Caco-2 (cell line): ENCODE measurements at regions not wholly inside any gene's neighbourhood (a gene's known extent, or its start where the extent isn't known, plus 50 kb on each side); places are given as distances from the start of the nearest gene placed in this dataset.
A peak's percentile ranks its signal among the peaks of the same experiment; 100 is the strongest.

ENCODE experiments used
- BruUV-seq: library from RNA; stranded (reverse); fragments of 400-500 nt; replicated peaks from 2 replicates; lab custom pipeline; 2021; lab: Mats Ljungman, UMichigan
- CTCF ChIA-PET: fragments of 300-600 bp; sonication (Branson Sonifier 250); formaldehyde crosslinking; loops from one replicate; lab custom pipeline; 2022; ENCODE audit warnings: antibody characterized with exemption; lab: Charles Lee
- POLR2A ChIA-PET: fragments of 300-600 bp; sonication (Branson Sonifier 250); formaldehyde crosslinking; loops from one replicate; lab custom pipeline; 2022; ENCODE audit warnings: antibody characterized with exemption; lab: Charles Lee
- DNase-seq, 2 experiments: peaks; one replicate each; pipeline versions ENCODE4 v3.0.0 to v3.0.0-alpha.2; 2020 to 2022
- H3K27me3 ChIP-seq: replicated peaks from 2 replicates; pipeline ENCODE4 v1.6.0; 2011; ENCODE audit warnings: low read length; ENCODE audit not compliant: control insufficient read depth, insufficient read depth
- H3K36me3 ChIP-seq: 2 replicates; pipeline ENCODE4 v1.5.1; 2011; ENCODE audit warnings: low read length; ENCODE audit not compliant: control insufficient read depth, insufficient read depth
- H3K4me1 ChIP-seq: fragments of 250-450 bp; sonication (Bioruptor Pico); 2 replicates; pipeline ENCODE4 v1.5.1; 2020; ENCODE audit warnings: mild to moderate bottlenecking
- H3K4me3 ChIP-seq: 2 replicates; pipeline ENCODE4 v1.5.1; 2011; ENCODE audit warnings: low read depth, mild to moderate bottlenecking, control low read depth, low read length
- H3K9me3 ChIP-seq: fragments of 250-450 bp; sonication (Bioruptor Pico); 2 replicates; pipeline ENCODE4 v1.5.1; 2020; ENCODE audit warnings: mild to moderate bottlenecking, moderate library complexity
- H3K27ac Mint-ChIP-seq: one replicate; pipeline ENCODE4 v1.8.0; 2022; ENCODE audit warnings: mixed read lengths; ENCODE audit not compliant: unreplicated experiment
- H3K27me3 Mint-ChIP-seq: one replicate; pipeline ENCODE4 v1.8.0; 2022; ENCODE audit warnings: mixed read lengths; ENCODE audit not compliant: insufficient read depth, unreplicated experiment
- H3K36me3 Mint-ChIP-seq: one replicate; pipeline ENCODE4 v1.8.0; 2022; ENCODE audit warnings: mild to moderate bottlenecking, mixed read lengths; ENCODE audit not compliant: insufficient read depth, unreplicated experiment
- H3K4me1 Mint-ChIP-seq: one replicate; pipeline ENCODE4 v1.8.0; 2022; ENCODE audit warnings: low read depth, mixed read lengths; ENCODE audit not compliant: unreplicated experiment
- H3K4me3 Mint-ChIP-seq: one replicate; pipeline ENCODE4 v1.8.0; 2022; ENCODE audit warnings: mild to moderate bottlenecking, moderate library complexity, mixed read lengths; ENCODE audit not compliant: unreplicated experiment
- H3K9me3 Mint-ChIP-seq: one replicate; pipeline ENCODE4 v1.8.0; 2022; ENCODE audit warnings: mixed read lengths; ENCODE audit not compliant: unreplicated experiment
- intact Hi-C: fragments of 100-400 bp; cut with micrococcal nuclease; formaldehyde crosslinking; loops from one replicate; pipeline ENCODE4 v1.10.0; 2022; ENCODE audit not compliant: unreplicated experiment
- TF ChIP-seq, protein P1 (sequence below), 2 experiments: fragments of 200-600 bp in 1 of 2; IDR thresholded peaks; 1 replicate in 1 of 2; 2 replicates in 1 of 2; pipeline versions ENCODE4 v1.5.1 to v1.8.0; 2011 to 2022; ENCODE audit warnings: antibody characterized with exemption in 1 of 2, control low read depth in 1 of 2, inconsistent platforms in 1 of 2, low read depth in 1 of 2, low read length in 1 of 2, mild to moderate bottlenecking in 1 of 2, moderate library complexity in 1 of 2; ENCODE audit not compliant: insufficient read depth in 1 of 2, severe bottlenecking in 1 of 2, unreplicated experiment in 1 of 2

DNA sequence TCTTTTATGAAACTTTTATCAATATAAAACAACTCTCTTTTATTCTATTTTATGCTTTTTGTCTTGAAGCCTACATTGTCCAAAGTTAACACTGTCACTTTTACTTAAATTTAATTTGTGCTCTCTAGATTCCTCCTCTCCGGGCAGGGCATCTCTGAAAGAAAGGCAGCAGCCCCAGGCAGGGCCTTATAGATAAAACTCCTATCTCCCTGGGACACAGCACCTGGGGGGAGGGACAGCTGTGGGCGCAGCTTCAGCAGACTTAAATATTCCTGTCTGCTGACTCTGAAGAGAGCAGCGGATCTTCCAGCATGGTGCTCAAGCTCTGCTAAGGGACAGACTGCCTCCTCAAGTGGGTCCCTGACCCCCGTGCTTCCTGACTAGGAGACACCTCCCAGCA, 447.7 kb upstream of the FANCL start:
- DNase-seq = no peak
- BruUV-seq = no TSS peak
- H3K4me3 Mint-ChIP-seq = no peak overlapping the region
- Histone ChIP-seq H3K36me3 (no peaks in the 10 kb centered on the region), H3K4me3 (no peak overlapping the region), H3K9me3 (no peaks in the 10 kb centered on the region), H3K27me3 (no peaks in the 10 kb centered on the region), H3K4me1 (no peaks in the 10 kb centered on the region)
- ChIA-PET POLR2A (no interaction called here), CTCF (no interaction called here)
- TF ChIP-seq, protein P1, sequence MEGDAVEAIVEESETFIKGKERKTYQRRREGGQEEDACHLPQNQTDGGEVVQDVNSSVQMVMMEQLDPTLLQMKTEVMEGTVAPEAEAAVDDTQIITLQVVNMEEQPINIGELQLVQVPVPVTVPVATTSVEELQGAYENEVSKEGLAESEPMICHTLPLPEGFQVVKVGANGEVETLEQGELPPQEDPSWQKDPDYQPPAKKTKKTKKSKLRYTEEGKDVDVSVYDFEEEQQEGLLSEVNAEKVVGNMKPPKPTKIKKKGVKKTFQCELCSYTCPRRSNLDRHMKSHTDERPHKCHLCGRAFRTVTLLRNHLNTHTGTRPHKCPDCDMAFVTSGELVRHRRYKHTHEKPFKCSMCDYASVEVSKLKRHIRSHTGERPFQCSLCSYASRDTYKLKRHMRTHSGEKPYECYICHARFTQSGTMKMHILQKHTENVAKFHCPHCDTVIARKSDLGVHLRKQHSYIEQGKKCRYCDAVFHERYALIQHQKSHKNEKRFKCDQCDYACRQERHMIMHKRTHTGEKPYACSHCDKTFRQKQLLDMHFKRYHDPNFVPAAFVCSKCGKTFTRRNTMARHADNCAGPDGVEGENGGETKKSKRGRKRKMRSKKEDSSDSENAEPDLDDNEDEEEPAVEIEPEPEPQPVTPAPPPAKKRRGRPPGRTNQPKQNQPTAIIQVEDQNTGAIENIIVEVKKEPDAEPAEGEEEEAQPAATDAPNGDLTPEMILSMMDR (IDR thresholded peaks at IDR 0.05; ENCODE audit: insufficient read depth in 1 of 2, low read depth in 1 of 2, low read length in 1 of 2, severe bottlenecking in 1 of 2, unreplicated experiment in 1 of 2) = no peak
- no peaks in the 10 kb centered on the region for H3K36me3 Mint-ChIP-seq
- intact Hi-C loops = no loop called here
- no peaks in the 10 kb centered on the region for H3K4me1 Mint-ChIP-seq
- peaks cover 3% of the 10 kb centered on the region for H3K27me3 Mint-ChIP-seq
- H3K9me3 Mint-ChIP-seq = peaks cover 9% of the 10 kb centered on the region
- no peak overlapping the region for H3K27ac Mint-ChIP-seq

DNA sequence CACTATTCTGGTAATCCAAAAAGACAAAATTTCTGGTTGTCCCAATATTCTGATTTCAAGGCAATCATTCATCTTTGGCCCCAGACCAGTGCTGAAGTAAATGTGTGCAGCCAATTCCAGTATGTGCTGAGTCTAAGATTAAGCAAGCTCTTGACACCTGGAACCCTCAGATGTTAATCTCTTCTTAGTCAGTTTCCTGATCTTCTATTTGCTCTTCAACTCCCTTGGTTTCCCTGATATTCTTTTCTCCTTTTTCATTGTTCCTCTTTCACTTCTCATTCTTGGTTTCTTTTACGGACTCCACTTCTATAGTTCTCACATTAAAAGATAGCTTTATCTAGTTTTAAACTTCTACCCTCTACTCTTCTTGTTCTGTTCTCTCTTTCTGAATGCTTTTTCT, 445.7 kb upstream of the FANCL start:
- intact Hi-C loops = no loop called here
- H3K27ac Mint-ChIP-seq = no peak overlapping the region
- no peak for DNase-seq
- H3K27me3 Mint-ChIP-seq = peaks cover 3% of the 10 kb centered on the region
- H3K9me3 ChIP-seq = no peaks in the 10 kb centered on the region
- no peak overlapping the region for H3K4me3 Mint-ChIP-seq
- no peaks in the 10 kb centered on the region for H3K4me1 Mint-ChIP-seq
- H3K36me3 Mint-ChIP-seq = no peaks in the 10 kb centered on the region
- BruUV-seq = no TSS peak
- no peaks in the 10 kb centered on the region for H3K36me3 ChIP-seq
- TF ChIP-seq, protein P1 (IDR thresholded peaks at IDR 0.05; ENCODE audit: insufficient read depth in 1 of 2, low read depth in 1 of 2, low read length in 1 of 2, severe bottlenecking in 1 of 2, unreplicated experiment in 1 of 2) = no peak
- peaks cover 9% of the 10 kb centered on the region for H3K9me3 Mint-ChIP-seq
- H3K4me3 ChIP-seq = no peak overlapping the region
- no peaks in the 10 kb centered on the region for H3K4me1 ChIP-seq
- ChIA-PET CTCF (no interaction called here), POLR2A (no interaction called here)
- no peaks in the 10 kb centered on the region for H3K27me3 ChIP-seq

DNA sequence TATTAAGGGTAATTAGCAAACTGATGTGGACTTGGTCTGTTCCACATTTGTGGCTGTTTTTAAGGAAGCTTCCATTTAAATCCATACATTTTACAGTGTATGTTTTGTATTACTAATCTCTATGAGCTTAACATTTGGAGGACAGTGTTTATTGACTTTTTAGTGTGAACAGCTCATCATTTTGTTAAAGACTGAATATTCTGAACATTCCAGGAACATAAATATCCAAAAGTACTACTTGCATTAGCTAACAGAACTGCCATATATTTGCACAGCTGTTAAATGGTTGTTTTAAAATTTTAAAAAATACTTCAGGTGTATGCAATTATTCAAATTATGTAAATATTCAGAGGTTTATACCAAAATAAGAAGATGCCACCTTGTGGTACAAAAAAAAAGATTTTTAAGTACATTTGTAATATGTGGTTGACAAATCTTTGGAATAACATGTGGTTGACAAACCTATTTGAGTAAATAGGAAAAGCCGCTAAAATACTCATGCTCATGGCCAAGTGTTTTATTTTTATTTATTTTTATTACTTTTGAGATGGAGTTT, 439.7 kb upstream of the FANCL start:
- Histone ChIP-seq H3K36me3 (no peaks in the 10 kb centered on the region), H3K4me1 (no peaks in the 10 kb centered on the region), H3K4me3 (no peak overlapping the region), H3K9me3 (no peaks in the 10 kb centered on the region), H3K27me3 (no peaks in the 10 kb centered on the region)
- H3K4me3 Mint-ChIP-seq = no peak overlapping the region
- no TSS peak for BruUV-seq
- intact Hi-C loops = loop anchor here (1.0 kb wide), 1 partner anchor 110 kb away; no protein-coding TSS in a partner anchor
- no peak for DNase-seq
- no peak overlapping the region for H3K27ac Mint-ChIP-seq
- CTCF ChIA-PET = interaction anchor here (2.1 kb wide), 1 partner anchor 109 kb away, joined by 22 read pairs; no protein-coding TSS in a partner anchor
- no peaks in the 10 kb centered on the region for H3K4me1 Mint-ChIP-seq
- H3K36me3 Mint-ChIP-seq = no peaks in the 10 kb centered on the region
- no peaks in the 10 kb centered on the region for H3K27me3 Mint-ChIP-seq
- TF ChIP-seq, protein P1 (IDR thresholded peaks at IDR 0.05; ENCODE audit: insufficient read depth in 1 of 2, low read depth in 1 of 2, low read length in 1 of 2, severe bottlenecking in 1 of 2, unreplicated experiment in 1 of 2) = peak in 1 of 2 experiments; percentile 36
- H3K9me3 Mint-ChIP-seq = no peaks in the 10 kb centered on the region
- POLR2A ChIA-PET = no interaction called here
